ENCODE measurements at regions not wholly inside any gene's neighbourhood (a gene's known extent, or its start where the extent isn't known, plus 50 kb on each side); places are given as distances from the start of the nearest gene placed in this dataset.

DNA sequence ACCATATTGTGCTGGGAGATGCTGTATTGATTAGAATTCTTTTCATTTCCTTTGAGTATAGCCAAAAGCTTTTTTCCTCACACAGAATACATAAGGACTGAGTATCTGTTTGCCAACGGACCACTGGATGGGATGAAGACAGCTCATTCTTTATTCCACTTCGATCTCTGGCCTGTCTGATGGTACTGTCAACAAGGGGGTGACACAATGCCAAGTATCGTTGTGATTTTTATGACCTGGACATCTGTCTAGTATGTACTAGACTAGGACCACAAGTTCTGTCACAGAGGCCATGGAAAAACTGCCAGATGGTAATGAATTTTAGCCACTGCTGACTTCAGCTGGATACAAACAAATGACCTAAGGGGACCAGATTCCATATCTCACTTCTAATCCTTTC lies 502.7 kb downstream of the SOX5 start:
- TF ChIP-seq EZH2phosphoT487 (IDR thresholded peaks at IDR 0.05; ENCODE audit: insufficient read depth, low read depth) (no peak), EZH2 (IDR thresholded peaks at IDR 0.05; ENCODE audit: insufficient read depth, poor library complexity, severe bottlenecking) (no peak)

All from GM23248 (cell line).